NCI-H524 treated with DMSO at 0.1 percent for 48 hours (cell line): ENCODE measurements at regions not wholly inside any gene's neighbourhood (a gene's known extent, or its start where the extent isn't known, plus 50 kb on each side); places are given as distances from the start of the nearest gene placed in this dataset.
"Not testable (repeated sequence)": the region's sequence is repeated elsewhere in the genome, so short reads cannot be mapped to it uniquely, and the experiment has no call there.

ENCODE experiments used
- DNase-seq: peaks from one replicate; lab custom pipeline; 2025; lab: John Stamatoyannopoulos, UW

DNA sequence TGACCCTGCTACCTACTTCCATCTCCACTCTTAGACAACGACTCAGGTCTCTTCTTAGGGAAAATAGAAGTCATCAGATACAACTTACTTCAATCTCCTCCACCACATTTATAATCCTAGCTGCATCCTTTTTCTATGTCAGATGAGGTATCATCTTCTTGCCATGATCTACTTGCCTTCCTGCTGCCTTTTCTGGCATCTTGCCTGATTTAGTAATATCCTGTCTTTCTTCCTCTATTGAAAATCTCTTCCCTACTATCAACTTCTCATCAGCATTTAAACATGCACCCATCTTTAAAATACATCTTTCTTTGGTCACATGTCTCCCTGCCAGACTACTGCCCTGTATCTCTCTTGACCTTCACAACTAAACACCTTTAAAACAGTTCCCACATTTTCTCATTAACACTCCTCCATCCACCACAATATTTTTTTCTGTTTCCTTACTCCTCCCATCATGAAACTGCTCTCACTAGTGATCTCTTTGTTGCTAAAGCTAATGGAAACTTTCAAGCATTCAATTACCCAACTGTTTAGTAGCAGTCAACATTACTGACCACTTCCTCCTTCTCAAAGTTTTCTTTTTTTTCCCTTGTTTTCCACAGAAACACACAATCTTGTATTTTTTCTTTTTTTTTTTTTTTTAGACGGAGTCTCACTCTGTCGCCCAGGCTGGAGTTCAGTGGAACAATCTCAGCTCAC is 100.8 kb upstream of the CXorf66 start:
- no peak for DNase-seq

DNA sequence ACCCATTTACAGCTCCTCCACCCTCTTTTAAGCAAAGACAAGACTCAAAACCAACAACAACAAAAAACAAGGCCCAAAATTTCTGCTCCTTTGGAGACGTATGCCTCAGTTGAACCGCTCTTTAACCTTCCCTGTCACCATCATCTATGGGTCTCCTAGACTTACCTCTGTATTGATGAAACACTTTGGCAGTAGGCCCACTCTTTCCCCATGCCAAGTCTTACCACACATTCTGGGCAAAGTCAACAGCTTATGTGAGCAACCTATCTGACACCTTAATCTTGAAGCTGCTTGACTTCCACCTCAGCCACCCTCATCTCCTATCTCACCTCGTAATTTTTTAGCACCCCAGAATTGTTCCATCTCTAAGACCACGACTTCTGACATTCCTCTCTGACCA is 99.7 kb upstream of the CXorf66 start:
- DNase-seq, result no peak

DNA sequence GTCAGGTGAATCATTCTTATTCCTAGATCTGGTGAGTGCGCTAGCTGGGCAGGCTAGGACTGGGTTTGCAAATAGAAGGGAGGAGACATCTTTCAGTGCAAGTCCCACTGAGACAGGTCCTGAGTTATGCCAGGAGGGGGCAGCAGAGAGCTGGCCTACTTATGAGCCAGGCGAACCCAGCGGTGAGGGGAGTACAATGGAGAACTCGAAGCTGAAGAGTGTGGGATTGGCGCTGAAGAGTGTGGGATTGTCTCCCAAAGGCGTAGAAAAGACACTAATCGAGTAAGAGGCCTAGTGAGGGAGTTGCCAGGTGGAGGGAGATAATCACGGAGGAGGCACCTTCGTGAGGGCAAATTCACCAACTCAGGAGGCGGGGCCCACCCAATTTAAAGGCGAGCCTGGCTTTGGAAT is 91.7 kb upstream of the CXorf66 start:
- DNase-seq, result no peak

DNA sequence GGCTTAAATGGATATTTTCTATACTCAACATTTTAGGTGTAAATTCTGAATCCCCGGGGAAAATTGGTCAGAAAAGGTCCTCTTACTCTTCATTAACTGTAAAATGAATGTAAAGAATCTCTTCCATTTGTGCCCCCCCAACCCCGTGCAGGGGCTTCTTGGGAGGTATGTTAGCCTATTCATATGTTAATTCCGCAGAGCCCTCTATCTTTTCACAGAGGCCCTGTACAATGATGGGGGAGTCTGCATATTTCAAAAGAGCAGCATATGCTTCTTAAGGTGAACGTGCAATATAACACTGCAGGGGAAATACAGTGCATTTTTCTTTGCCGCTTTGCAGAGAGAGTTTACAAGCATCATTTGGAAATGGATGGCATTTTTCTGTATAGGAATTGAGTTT is 88.5 kb upstream of the CXorf66 start:
- DNase-seq, result no peak

DNA sequence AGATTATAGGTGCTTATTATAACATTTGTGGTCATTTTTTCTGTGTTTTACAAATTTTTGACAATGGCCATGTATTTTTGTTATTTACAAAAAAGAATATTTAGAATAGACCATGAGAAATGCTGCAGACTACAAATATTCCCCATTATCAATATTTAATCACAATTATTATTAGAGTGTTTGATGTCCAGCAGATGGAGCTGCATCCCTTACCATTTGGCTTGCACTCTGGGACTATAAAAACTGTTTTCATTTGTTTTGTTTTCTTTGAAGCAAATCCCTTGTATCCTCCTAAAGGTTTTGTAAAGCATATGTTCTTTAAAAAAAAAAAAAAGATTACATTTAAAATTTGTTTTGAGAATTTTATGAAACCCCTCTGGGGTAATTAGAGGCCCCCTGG is 85.6 kb upstream of the CXorf66 start:
- DNase-seq, result peak; percentile 8

DNA sequence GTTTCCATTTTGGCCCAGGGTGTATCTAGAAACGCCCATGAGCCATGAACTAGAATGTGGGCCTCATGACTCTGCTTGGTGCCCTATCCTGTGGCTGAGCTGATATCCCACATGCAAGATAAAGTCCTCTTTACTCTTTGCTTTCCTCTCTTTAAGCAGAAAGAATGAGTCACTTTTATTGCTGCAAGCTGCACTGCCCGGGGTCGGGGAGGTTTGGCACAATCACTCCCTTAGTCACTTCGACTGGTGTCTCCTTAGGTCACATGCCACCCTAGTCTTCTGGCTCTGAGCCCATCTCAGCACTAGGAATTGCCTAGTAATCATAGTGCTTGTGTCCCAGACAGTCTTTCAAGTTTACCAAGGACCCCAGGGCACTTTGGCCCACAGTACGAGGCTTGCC is 75.1 kb upstream of the CXorf66 start:
- DNase-seq, result no peak

DNA sequence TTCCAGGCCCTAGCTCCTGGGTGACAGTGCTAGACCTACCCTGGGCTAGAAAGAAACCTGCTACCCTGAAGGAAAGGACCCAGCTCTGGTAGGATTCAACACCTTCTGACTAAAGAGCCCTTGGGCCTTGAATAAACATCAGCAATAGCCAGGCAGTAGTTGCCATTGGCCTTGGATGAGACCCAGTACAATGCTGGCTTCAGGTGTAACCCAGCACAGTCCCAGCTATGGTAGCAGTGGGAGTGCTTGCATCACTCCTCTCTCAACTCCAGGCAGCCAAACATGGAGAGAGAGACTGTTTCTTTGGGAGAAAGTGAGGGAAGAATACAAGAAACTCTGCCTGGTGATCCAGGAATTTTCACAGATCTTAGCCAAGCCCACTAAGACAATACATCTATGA is 73.5 kb upstream of the CXorf66 start:
- DNase-seq, result no peak

DNA sequence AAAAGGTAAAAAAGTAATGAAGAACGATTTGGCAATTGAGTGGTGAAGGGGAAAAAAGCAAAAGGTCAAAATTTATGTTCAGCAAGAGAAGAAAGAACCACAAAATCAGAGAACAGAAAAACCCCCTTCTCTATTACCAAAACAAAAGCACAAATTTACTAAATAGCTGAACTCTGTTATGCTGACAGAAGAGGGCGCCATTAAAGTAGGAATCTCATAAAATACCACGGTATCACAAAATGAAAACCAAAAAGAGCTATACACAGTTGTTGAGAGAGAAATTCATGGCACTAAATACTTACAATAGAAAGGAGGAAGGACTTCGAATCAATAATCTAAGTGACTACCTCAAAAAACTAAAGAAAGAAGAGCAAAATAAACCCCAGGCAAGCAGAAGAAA is 69.6 kb upstream of the CXorf66 start:
- DNase-seq, result no peak

DNA sequence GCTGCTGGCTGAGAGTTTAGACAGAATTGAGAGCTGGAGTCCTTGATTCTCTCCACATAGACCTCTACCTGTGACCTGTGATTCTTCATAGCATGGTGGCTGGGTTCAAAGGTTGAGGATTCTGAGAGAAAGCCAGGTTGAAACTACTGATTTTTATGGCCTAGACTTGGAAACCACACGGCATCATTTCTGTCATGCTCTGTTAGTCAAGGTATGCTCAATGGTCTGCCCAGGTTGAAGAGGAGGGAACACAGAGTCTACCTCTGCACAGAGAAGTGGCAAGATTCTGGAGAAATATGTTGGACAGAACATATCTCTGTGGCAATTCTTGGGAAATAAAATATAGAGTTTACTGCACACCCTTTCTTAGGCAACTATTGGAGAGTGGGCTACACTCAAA is 57.2 kb upstream of the CXorf66 start:
- DNase-seq, result no peak

DNA sequence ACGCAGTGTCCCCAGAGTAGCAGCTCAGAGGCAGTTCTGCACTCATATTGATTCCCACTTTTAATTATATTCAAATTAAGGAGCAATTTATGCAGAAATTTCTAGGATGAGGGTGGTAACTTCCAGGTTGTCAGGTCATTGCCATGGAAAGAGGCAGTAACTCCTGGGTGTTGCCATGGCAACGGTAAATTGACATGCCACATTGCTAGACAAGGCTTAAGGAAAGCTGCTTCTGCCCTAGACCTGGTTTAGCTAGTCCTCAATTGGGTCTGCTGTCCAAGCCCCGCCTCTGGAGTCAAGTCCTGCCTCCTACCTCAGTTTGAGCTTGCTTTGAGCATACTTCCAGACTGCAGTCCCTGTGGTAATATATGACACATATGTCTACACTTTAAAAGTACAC is 53.8 kb upstream of the CXorf66 start:
- not testable (repeated sequence) for DNase-seq
